ENCODE measurements at regions not wholly inside any gene's neighbourhood (a gene's known extent, or its start where the extent isn't known, plus 50 kb on each side); places are given as distances from the start of the nearest gene placed in this dataset.

- TF ChIP-seq CTCF (IDR thresholded peaks at IDR 0.05; ENCODE audit: low read depth, low read length) (no peak), MAX (IDR thresholded peaks at IDR 0.05; ENCODE audit: low read depth, low read length) (no peak)
These were observed 252.1 kb upstream of the MDFIC2 start for GRCh38 chr3:70564552-70564951.

All from NB4 (cell line).